Suprapubic skin (tissue), 4 donors: ENCODE measurements at regions not wholly inside any gene's neighbourhood (a gene's known extent, or its start where the extent isn't known, plus 50 kb on each side); places are given as distances from the start of the nearest gene placed in this dataset.

Experiments used
- EP300 ChIP-seq: sonication (generic); formaldehyde crosslinking; IDR thresholded peaks from one replicate; pipeline ENCODE4 v1.6.1; 2017; ENCODE audit warnings: antibody characterized with exemption
- POLR2A ChIP-seq, 2 donors: fragments of 450-650 bp; IDR thresholded peaks; one replicate each; pipeline ENCODE4 v1.6.1; 2017; ENCODE audit warnings: antibody characterized with exemption in 2 of 2, mild to moderate bottlenecking in 2 of 2, moderate library complexity in 2 of 2
- POLR2AphosphoS5 ChIP-seq, 3 donors: sonication (generic); formaldehyde crosslinking; IDR thresholded peaks; one replicate each; pipeline ENCODE4 v1.6.1; 2017; ENCODE audit warnings: antibody characterized with exemption in 3 of 3
- TF ChIP-seq, protein P1 (sequence below), 2 donors: fragments of 200-600 bp in 1 of 2; fragments of 450-650 bp in 1 of 2; sonication (generic) in 1 of 2; IDR thresholded peaks; one replicate each; pipeline ENCODE4 v1.5.1; 2016 to 2019; ENCODE audit warnings: antibody characterized with exemption in 2 of 2, mild to moderate bottlenecking in 1 of 2, moderate library complexity in 1 of 2

DNA sequence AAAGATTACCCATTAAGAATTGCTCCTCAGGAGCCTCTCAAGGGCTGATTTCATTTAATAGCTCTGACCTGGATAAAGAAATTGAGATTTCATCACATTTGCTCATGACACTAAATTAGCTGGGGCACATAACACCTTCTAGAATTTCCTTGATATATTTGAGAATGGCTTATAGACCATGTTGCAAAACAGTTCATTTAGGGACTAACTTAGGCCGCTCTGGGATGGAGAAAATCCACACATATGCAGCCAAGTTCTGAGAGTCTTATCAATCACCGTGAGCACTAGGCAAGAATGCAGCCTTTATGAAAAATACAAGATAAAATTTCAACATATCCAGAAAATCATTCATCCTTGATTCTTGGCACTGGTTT is 91.0 kb upstream of the MCHR2 start:
- TF ChIP-seq, protein P1, sequence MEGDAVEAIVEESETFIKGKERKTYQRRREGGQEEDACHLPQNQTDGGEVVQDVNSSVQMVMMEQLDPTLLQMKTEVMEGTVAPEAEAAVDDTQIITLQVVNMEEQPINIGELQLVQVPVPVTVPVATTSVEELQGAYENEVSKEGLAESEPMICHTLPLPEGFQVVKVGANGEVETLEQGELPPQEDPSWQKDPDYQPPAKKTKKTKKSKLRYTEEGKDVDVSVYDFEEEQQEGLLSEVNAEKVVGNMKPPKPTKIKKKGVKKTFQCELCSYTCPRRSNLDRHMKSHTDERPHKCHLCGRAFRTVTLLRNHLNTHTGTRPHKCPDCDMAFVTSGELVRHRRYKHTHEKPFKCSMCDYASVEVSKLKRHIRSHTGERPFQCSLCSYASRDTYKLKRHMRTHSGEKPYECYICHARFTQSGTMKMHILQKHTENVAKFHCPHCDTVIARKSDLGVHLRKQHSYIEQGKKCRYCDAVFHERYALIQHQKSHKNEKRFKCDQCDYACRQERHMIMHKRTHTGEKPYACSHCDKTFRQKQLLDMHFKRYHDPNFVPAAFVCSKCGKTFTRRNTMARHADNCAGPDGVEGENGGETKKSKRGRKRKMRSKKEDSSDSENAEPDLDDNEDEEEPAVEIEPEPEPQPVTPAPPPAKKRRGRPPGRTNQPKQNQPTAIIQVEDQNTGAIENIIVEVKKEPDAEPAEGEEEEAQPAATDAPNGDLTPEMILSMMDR (IDR thresholded peaks at IDR 0.05) = no peak
- TF ChIP-seq POLR2A (IDR thresholded peaks at IDR 0.05) (no peak), POLR2AphosphoS5 (IDR thresholded peaks at IDR 0.05) (no peak), EP300 (no peak)
